ENCODE measurements at regions not wholly inside any gene's neighbourhood (a gene's known extent, or its start where the extent isn't known, plus 50 kb on each side); places are given as distances from the start of the nearest gene placed in this dataset.

- Mint-ChIP-seq H3K27ac (no peak overlapping the region), H3K4me3 (no peak overlapping the region), H3K4me1 (ENCODE audit: low read depth in 2 of 2) (no peaks in the 10 kb centered on the region), H3K36me3 (no peaks in the 10 kb centered on the region), H3K27me3 (peaks cover 22 to 37% of the 10 kb centered on the region in 2 donors), H3K9me3 (no peaks in the 10 kb centered on the region)
- DNase-seq (ENCODE audit: low spot score) (no peak), ATAC-seq (no peak)
These were observed 57.6 kb downstream of the JRKL start for GRCh38 chr11:96447208-96448110.

GRCh38 chr11:96448225-96448624 is 58.4 kb downstream of the JRKL start:
- DNase-seq (ENCODE audit: low spot score) (no peak), ATAC-seq (no peak)
- Mint-ChIP-seq H3K4me1 (ENCODE audit: low read depth in 2 of 2) (no peaks in the 10 kb centered on the region), H3K27me3 (peaks cover 20 to 30% of the 10 kb centered on the region in 2 donors), H3K27ac (no peak overlapping the region), H3K9me3 (no peaks in the 10 kb centered on the region), H3K4me3 (no peak overlapping the region), H3K36me3 (no peaks in the 10 kb centered on the region)

GRCh38 chr11:96456111-96456510 is 66.3 kb downstream of the JRKL start:
- ATAC-seq: no peak
- Mint-ChIP-seq H3K27ac (no peak overlapping the region), H3K36me3 (no peaks in the 10 kb centered on the region)

GRCh38 chr11:96459751-96460150 is 69.9 kb downstream of the JRKL start:
- H3K36me3 Mint-ChIP-seq: no peaks in the 10 kb centered on the region

More at GRCh38 chr11:96456111-96456510, 66.3 kb downstream of the JRKL start:
- Mint-ChIP-seq H3K4me1 (ENCODE audit: low read depth in 2 of 2) (no peaks in the 10 kb centered on the region), H3K4me3 (no peak overlapping the region), H3K9me3 (no peaks in the 10 kb centered on the region), H3K27me3 (peaks cover 8 to 30% of the 10 kb centered on the region in 2 donors)
- DNase-seq (ENCODE audit: low spot score): no peak

GRCh38 chr11:96461871-96462270 is 72.1 kb downstream of the JRKL start:
- ATAC-seq: no peak
- H3K27ac Mint-ChIP-seq: no peak overlapping the region

More at GRCh38 chr11:96459751-96460150, 69.9 kb downstream of the JRKL start:
- ATAC-seq (no peak), DNase-seq (ENCODE audit: low spot score) (no peak)
- Mint-ChIP-seq H3K4me1 (ENCODE audit: low read depth in 2 of 2) (peaks cover 0 to 1% of the 10 kb centered on the region in 2 donors), H3K27me3 (peaks cover 12 to 39% of the 10 kb centered on the region in 2 donors), H3K4me3 (no peak overlapping the region), H3K9me3 (no peaks in the 10 kb centered on the region), H3K27ac (no peak overlapping the region)

GRCh38 chr11:96464700-96465307 is 75.0 kb downstream of the JRKL start:
- ATAC-seq (no peak), DNase-seq (ENCODE audit: low spot score) (no peak)
- Mint-ChIP-seq H3K9me3 (no peaks in the 10 kb centered on the region), H3K36me3 (no peaks in the 10 kb centered on the region), H3K4me3 (no peak overlapping the region), H3K27ac (no peak overlapping the region), H3K4me1 (ENCODE audit: low read depth in 2 of 2) (peaks cover 0 to 2% of the 10 kb centered on the region in 2 donors), H3K27me3 (peaks cover 4 to 12% of the 10 kb centered on the region in 2 donors)

More at GRCh38 chr11:96461871-96462270, 72.1 kb downstream of the JRKL start:
- Mint-ChIP-seq H3K4me3 (no peak overlapping the region), H3K27me3 (peaks cover 12 to 22% of the 10 kb centered on the region in 2 donors), H3K4me1 (ENCODE audit: low read depth in 2 of 2) (peaks cover 0 to 2% of the 10 kb centered on the region in 2 donors), H3K9me3 (no peaks in the 10 kb centered on the region), H3K36me3 (no peaks in the 10 kb centered on the region)
- DNase-seq (ENCODE audit: low spot score): no peak

GRCh38 chr11:96465512-96465911 is 75.7 kb downstream of the JRKL start:
- ATAC-seq: no peak
- H3K27me3 Mint-ChIP-seq: peaks cover 4 to 12% of the 10 kb centered on the region in 2 donors
- DNase-seq (ENCODE audit: low spot score): no peak
- H3K36me3 Mint-ChIP-seq: no peaks in the 10 kb centered on the region
- no peak overlapping the region for H3K4me3 Mint-ChIP-seq
- H3K27ac Mint-ChIP-seq: no peak overlapping the region
- H3K4me1 Mint-ChIP-seq (ENCODE audit: low read depth in 2 of 2): peaks cover 0 to 2% of the 10 kb centered on the region in 2 donors
- no peaks in the 10 kb centered on the region for H3K9me3 Mint-ChIP-seq

GRCh38 chr11:96466607-96467006 is 76.8 kb downstream of the JRKL start:
- Mint-ChIP-seq H3K36me3 (no peaks in the 10 kb centered on the region), H3K9me3 (no peaks in the 10 kb centered on the region), H3K27ac (no peak overlapping the region), H3K4me1 (ENCODE audit: low read depth in 2 of 2) (peaks cover 0 to 2% of the 10 kb centered on the region in 2 donors), H3K27me3 (peaks cover 0 to 8% of the 10 kb centered on the region in 2 donors), H3K4me3 (no peak overlapping the region)
- DNase-seq (ENCODE audit: low spot score) (no peak), ATAC-seq (no peak)

- H3K4me1 Mint-ChIP-seq (ENCODE audit: low read depth in 2 of 2): peaks cover 0 to under 1% of the 10 kb centered on the region in 2 donors
These were observed 80.0 kb downstream of the JRKL start for GRCh38 chr11:96469776-96470175.

GRCh38 chr11:96470521-96470920 is 80.7 kb downstream of the JRKL start:
- peaks cover 6% of the 10 kb centered on the region for H3K36me3 Mint-ChIP-seq
- peaks cover 0 to 5% of the 10 kb centered on the region in 2 donors for H3K27me3 Mint-ChIP-seq
- DNase-seq (ENCODE audit: low spot score): no peak
- no peaks in the 10 kb centered on the region for H3K9me3 Mint-ChIP-seq
- H3K4me1 Mint-ChIP-seq (ENCODE audit: low read depth in 2 of 2): no peaks in the 10 kb centered on the region
- no peak overlapping the region for H3K4me3 Mint-ChIP-seq
- no peak overlapping the region for H3K27ac Mint-ChIP-seq
- no peak for ATAC-seq

More at GRCh38 chr11:96469776-96470175, 80.0 kb downstream of the JRKL start:
- H3K36me3 Mint-ChIP-seq: peaks cover 6% of the 10 kb centered on the region
- DNase-seq (ENCODE audit: low spot score): no peak
- H3K9me3 Mint-ChIP-seq: no peaks in the 10 kb centered on the region
- no peak for ATAC-seq
- peaks cover 0 to 5% of the 10 kb centered on the region in 2 donors for H3K27me3 Mint-ChIP-seq
- no peak overlapping the region for H3K4me3 Mint-ChIP-seq
- H3K27ac Mint-ChIP-seq: no peak overlapping the region

- Mint-ChIP-seq H3K27me3 (peaks cover 0 to 17% of the 10 kb centered on the region in 2 donors), H3K9me3 (peaks cover 3% of the 10 kb centered on the region), H3K4me1 (ENCODE audit: low read depth in 2 of 2) (no peaks in the 10 kb centered on the region), H3K27ac (no peak overlapping the region), H3K36me3 (peaks cover 14% of the 10 kb centered on the region), H3K4me3 (no peak overlapping the region)
- DNase-seq (ENCODE audit: low spot score) (no peak), ATAC-seq (peak in 1 of 2 donors; percentile 31)
These were observed 82.3 kb downstream of the JRKL start for GRCh38 chr11:96472085-96472484.

GRCh38 chr11:96474263-96474662 is 84.5 kb downstream of the JRKL start:
- Mint-ChIP-seq H3K9me3 (peaks cover 6% of the 10 kb centered on the region), H3K27me3 (peaks cover 0 to 17% of the 10 kb centered on the region in 2 donors), H3K4me3 (no peak overlapping the region), H3K27ac (no peak overlapping the region), H3K4me1 (ENCODE audit: low read depth in 2 of 2) (no peaks in the 10 kb centered on the region), H3K36me3 (peaks cover 14% of the 10 kb centered on the region)
- DNase-seq (ENCODE audit: low spot score) (no peak), ATAC-seq (no peak)

GRCh38 chr11:96481204-96481603 is 91.4 kb downstream of the JRKL start:
- Mint-ChIP-seq H3K36me3 (peaks cover 6% of the 10 kb centered on the region), H3K27me3 (peaks cover 4 to 13% of the 10 kb centered on the region in 2 donors), H3K9me3 (peaks cover 5% of the 10 kb centered on the region), H3K27ac (no peak overlapping the region), H3K4me3 (no peak overlapping the region), H3K4me1 (ENCODE audit: low read depth in 2 of 2) (no peaks in the 10 kb centered on the region)
- ATAC-seq (no peak), DNase-seq (ENCODE audit: low spot score) (no peak)

- Mint-ChIP-seq H3K27me3 (peaks cover 4 to 7% of the 10 kb centered on the region in 2 donors), H3K4me3 (no peak overlapping the region), H3K27ac (no peak overlapping the region), H3K4me1 (ENCODE audit: low read depth in 2 of 2) (no peaks in the 10 kb centered on the region), H3K36me3 (peaks cover under 1% of the 10 kb centered on the region), H3K9me3 (peaks cover 3% of the 10 kb centered on the region)
- ATAC-seq (no peak), DNase-seq (ENCODE audit: low spot score) (no peak)
These were observed 92.0 kb downstream of the JRKL start for GRCh38 chr11:96481771-96482170.
